GM23338 (cell line): ENCODE measurements at regions not wholly inside any gene's neighbourhood (a gene's known extent, or its start where the extent isn't known, plus 50 kb on each side); places are given as distances from the start of the nearest gene placed in this dataset.

Experiments
- ATAC-seq: fragments of 200-7000 bp; cut with Tn5 transposase; 3 replicates; pipeline ENCODE4 v1.9.1; 2020
- DNase-seq: peaks from one replicate; pipeline ENCODE4 v3.0.0-alpha.2; 2015; ENCODE audit warnings: low spot score
- H2AFZ ChIP-seq: fragments of 200-600 bp; sonication (generic); 2 replicates; pipeline ENCODE4 v1.8.0; 2016; ENCODE audit warnings: antibody characterized with exemption, mild to moderate bottlenecking, moderate library complexity
- H3F3A ChIP-seq: fragments of 200-600 bp; sonication (generic); replicated peaks from 2 replicates; pipeline ENCODE4 v1.8.0; 2017; ENCODE audit warnings: antibody characterized with exemption, mixed run types, low read depth
- H3K27ac ChIP-seq: fragments of 200-600 bp; sonication (generic); 2 replicates; pipeline ENCODE4 v1.6.1; 2016; ENCODE audit warnings: low read depth
- H3K27me3 ChIP-seq: fragments of 200-600 bp; sonication (generic); 2 replicates; pipeline ENCODE4 v1.8.0; 2016; ENCODE audit warnings: mild to moderate bottlenecking, mixed run types, moderate library complexity; ENCODE audit not compliant: insufficient read depth
- H3K36me3 ChIP-seq: fragments of 200-600 bp; sonication (generic); 2 replicates; pipeline ENCODE4 v1.8.0; 2016; ENCODE audit warnings: mild to moderate bottlenecking; ENCODE audit not compliant: insufficient read depth
- H3K4me1 ChIP-seq: fragments of 200-600 bp; sonication (generic); 2 replicates; pipeline ENCODE4 v1.8.0; 2016; ENCODE audit warnings: mild to moderate bottlenecking, moderate library complexity; ENCODE audit not compliant: insufficient read depth
- H3K4me2 ChIP-seq: fragments of 200-600 bp; sonication (generic); 2 replicates; pipeline ENCODE4 v1.7.1; 2017; ENCODE audit warnings: mixed run types
- H3K4me3 ChIP-seq: fragments of 200-600 bp; sonication (generic); 2 replicates; pipeline ENCODE4 v1.6.1; 2016; ENCODE audit warnings: mixed run types
- H3K79me2 ChIP-seq: fragments of 200-600 bp; sonication (generic); replicated peaks from 2 replicates; pipeline ENCODE4 v1.8.0; 2017; ENCODE audit warnings: mild to moderate bottlenecking; ENCODE audit not compliant: insufficient read depth
- H3K9me2 ChIP-seq: fragments of 200-600 bp; sonication (generic); 2 replicates; pipeline ENCODE4 v1.8.0; 2017; ENCODE audit not compliant: insufficient read depth
- H4K20me1 ChIP-seq: fragments of 200-600 bp; sonication (generic); replicated peaks from 2 replicates; pipeline ENCODE4 v1.8.0; 2017; ENCODE audit warnings: mild to moderate bottlenecking; ENCODE audit not compliant: insufficient read depth
- H3K27ac Mint-ChIP-seq: 2 replicates; pipeline ENCODE4 v1.8.0; 2020; ENCODE audit warnings: inconsistent platforms, mild to moderate bottlenecking, moderate library complexity, mixed read lengths
- H3K27me3 Mint-ChIP-seq: 3 replicates; pipeline ENCODE4 v1.8.0; 2022; ENCODE audit warnings: low read depth, mild to moderate bottlenecking, moderate library complexity, mixed read lengths, inconsistent platforms; ENCODE audit not compliant: insufficient read depth, poor library complexity
- H3K36me3 Mint-ChIP-seq: 3 replicates; pipeline ENCODE4 v1.8.0; 2021; ENCODE audit warnings: low read depth, mild to moderate bottlenecking, inconsistent platforms, moderate library complexity, mixed read lengths
- H3K4me1 Mint-ChIP-seq: 3 replicates; pipeline ENCODE4 v1.8.0; 2020; ENCODE audit warnings: mild to moderate bottlenecking, inconsistent platforms, mixed read lengths
- H3K4me3 Mint-ChIP-seq: 3 replicates; pipeline ENCODE4 v1.8.0; 2021; ENCODE audit warnings: moderate library complexity, mild to moderate bottlenecking, inconsistent platforms, mixed read lengths
- H3K9me3 Mint-ChIP-seq: 3 replicates; pipeline ENCODE4 v1.8.0; 2020; ENCODE audit warnings: moderate library complexity, mild to moderate bottlenecking, inconsistent platforms, mixed read lengths
- CREB1 ChIP-seq: fragments of 250-450 bp; sonication (Bioruptor Pico); IDR thresholded peaks from 2 replicates; pipeline ENCODE4 v1.5.0; 2020; ENCODE audit warnings: low read depth, mild to moderate bottlenecking, moderate library complexity
- CTCF ChIP-seq, 2 experiments: fragments of 200-600 bp in 1 of 2; sonication (generic) in 1 of 2; conservative IDR thresholded peaks; 2 replicates each; pipeline versions ENCODE4 v1.5.1 to v1.6.1; 2016 to 2017; ENCODE audit warnings: antibody characterized with exemption in 2 of 2, low read depth in 2 of 2, mild to moderate bottlenecking in 2 of 2, moderate library complexity in 1 of 2
- EZH2phosphoT487 ChIP-seq: fragments of 200-600 bp; sonication (generic); IDR thresholded peaks from one replicate; pipeline ENCODE4 v1.8.1; 2018; ENCODE audit warnings: antibody characterized with exemption; ENCODE audit not compliant: unreplicated experiment
- JUNB ChIP-seq: IDR thresholded peaks from one replicate; pipeline ENCODE4 v1.6.1; 2016; ENCODE audit warnings: antibody characterized with exemption; ENCODE audit not compliant: unreplicated experiment
- POLR2AphosphoS5 ChIP-seq: IDR thresholded peaks from 2 replicates; pipeline ENCODE4 v1.6.1; 2016; ENCODE audit warnings: antibody characterized with exemption, low read depth
- REST ChIP-seq: IDR thresholded peaks from one replicate; pipeline ENCODE4 v1.6.1; 2018; ENCODE audit warnings: antibody characterized with exemption; ENCODE audit not compliant: unreplicated experiment
- STAT1 ChIP-seq: IDR thresholded peaks from one replicate; pipeline ENCODE4 v1.6.1; 2016; ENCODE audit warnings: antibody characterized with exemption; ENCODE audit not compliant: unreplicated experiment
- ZNF331 ChIP-seq: fragments of 250-450 bp; sonication (Bioruptor Pico); IDR thresholded peaks from 2 replicates; pipeline ENCODE4 v1.5.0; 2020; ENCODE audit warnings: low read depth, mild to moderate bottlenecking, moderate library complexity

DNA sequence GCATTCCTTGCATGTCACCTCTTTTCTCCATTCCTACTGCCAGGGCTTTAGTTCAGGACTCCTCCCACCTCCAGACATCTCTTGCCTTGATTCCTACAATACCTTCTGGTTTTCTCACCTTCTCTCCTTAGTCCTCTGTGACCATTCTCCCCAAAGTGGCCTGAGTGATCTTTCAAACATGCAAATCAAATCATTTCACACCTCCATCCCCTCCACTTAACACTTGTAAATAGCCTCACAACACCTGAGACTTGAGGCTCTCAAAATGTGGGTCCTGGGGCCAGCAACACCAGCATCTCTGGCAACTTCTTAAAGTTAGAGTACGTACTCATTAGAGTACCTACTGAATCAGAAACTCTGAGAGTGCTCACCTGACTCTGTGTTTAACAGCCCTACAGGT lies 68.4 kb downstream of the RTL9 start (continued):
- no peak for TF ChIP-seq REST
- no peak for TF ChIP-seq POLR2AphosphoS5
- no peak for TF ChIP-seq ZNF331 (CRISPR knock-in tag)
- TF ChIP-seq EZH2phosphoT487 = no peak

DNA sequence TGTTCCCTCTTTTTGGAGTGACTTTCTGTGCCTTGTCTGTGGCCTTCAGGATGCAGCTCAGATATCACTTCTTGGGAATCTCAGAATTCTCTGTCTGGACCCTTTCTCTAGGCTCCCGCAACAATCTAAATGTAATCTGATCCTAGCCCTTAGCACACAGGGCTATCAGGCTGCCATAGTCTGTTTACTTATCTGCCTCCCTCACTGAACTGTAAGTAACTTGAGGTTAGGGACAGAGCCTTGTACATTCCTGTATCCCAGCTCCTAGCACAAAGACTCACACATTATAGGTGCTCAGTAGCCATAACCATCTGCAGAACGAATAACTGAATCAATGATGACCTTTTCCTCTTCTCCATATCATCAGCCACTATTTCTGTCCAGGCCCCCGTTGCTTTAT lies 69.5 kb downstream of the RTL9 start:
- no peak overlapping the region for H3K27ac Mint-ChIP-seq
- H2AFZ ChIP-seq = no peak overlapping the region
- DNase-seq (no peak), ATAC-seq (no peak)
- no peak overlapping the region for H3K27ac ChIP-seq
- no peaks in the 10 kb centered on the region for H3K36me3 Mint-ChIP-seq
- no peak overlapping the region for H3K4me3 ChIP-seq
- H3K4me2 ChIP-seq = no peak overlapping the region
- H3F3A ChIP-seq = no peaks in the 10 kb centered on the region
- H3K27me3 ChIP-seq = no peaks in the 10 kb centered on the region
- no peaks in the 10 kb centered on the region for H3K79me2 ChIP-seq
- H3K9me2 ChIP-seq = no peaks in the 10 kb centered on the region
- H3K4me1 ChIP-seq = no peaks in the 10 kb centered on the region
- H4K20me1 ChIP-seq = no peaks in the 10 kb centered on the region
- H3K4me1 Mint-ChIP-seq = peaks cover 12% of the 10 kb centered on the region
- H3K36me3 ChIP-seq = no peaks in the 10 kb centered on the region
- H3K4me3 Mint-ChIP-seq = no peak overlapping the region
- TF ChIP-seq EZH2phosphoT487 = no peak
- TF ChIP-seq CTCF (conservative IDR thresholded peaks at IDR 0.05; ENCODE audit: low read depth in 2 of 2) = no peak
- no peak for TF ChIP-seq POLR2AphosphoS5
- TF ChIP-seq REST = no peak
- no peak for TF ChIP-seq STAT1
- no peak for TF ChIP-seq JUNB
- TF ChIP-seq ZNF331 (CRISPR knock-in tag) = no peak
- TF ChIP-seq CREB1 (CRISPR knock-in tag) = no peak
- no peaks in the 10 kb centered on the region for H3K9me3 Mint-ChIP-seq
- peaks cover 7% of the 10 kb centered on the region for H3K27me3 Mint-ChIP-seq
